Activated CD4-positive, alpha-beta T cell treated with anti-CD3 and anti-CD28 coated beads, Interleukin-2, amount 50 U/mL, for 48 hours (primary cell): ENCODE measurements at regions not wholly inside any gene's neighbourhood (a gene's known extent, or its start where the extent isn't known, plus 50 kb on each side); places are given as distances from the start of the nearest gene placed in this dataset.

Source experiments
- DNase-seq, 2 experiments: peaks; one replicate each; pipeline ENCODE4 v3.0.0-alpha.2; 2020

GRCh38 chr7:114859477-114859876 is 62.4 kb upstream of the MDFIC start:
- no peak for DNase-seq

GRCh38 chr7:114860206-114860605 is 61.7 kb upstream of the MDFIC start:
- DNase-seq = no peak

- no peak for DNase-seq
Observed at GRCh38 chr7:114862406-114862805, 59.5 kb upstream of the MDFIC start.

DNA sequence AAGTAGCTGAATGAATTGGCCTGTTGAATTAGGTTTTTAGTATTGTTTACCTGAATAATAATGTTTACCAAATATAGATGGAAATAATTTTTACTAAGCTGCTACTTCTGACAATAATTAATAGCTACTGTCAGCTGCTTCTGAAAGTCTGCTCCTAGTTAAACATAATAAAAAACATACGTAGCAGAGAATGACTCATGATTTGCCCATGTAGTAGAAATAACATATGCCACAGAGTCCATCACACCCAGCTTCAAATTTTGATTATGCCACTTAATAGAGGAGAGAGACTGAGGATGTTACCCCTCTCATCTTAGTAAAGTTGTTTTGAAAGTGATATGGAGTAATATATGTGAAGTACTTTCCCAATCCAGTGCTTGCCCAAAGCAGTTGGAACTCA is 57.6 kb upstream of the MDFIC start:
- no peak for DNase-seq

DNA sequence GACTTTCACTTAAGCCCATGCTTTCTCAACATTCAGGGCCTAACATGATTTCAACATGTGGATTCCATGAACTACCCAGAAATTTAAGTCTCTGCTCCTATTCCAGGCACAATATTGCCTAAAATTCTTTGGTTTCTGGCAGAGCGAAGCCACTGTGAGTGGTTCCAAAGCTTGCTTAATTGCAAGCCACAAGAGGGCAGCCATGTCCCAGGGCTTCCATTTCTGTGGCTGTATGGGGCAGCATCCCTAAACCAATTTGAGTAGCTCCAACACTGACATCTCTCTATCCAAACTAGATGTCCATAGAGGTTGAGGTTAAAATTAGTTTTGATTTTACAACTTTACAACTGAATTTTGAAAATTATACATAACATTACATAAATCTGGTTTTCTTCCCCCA is 56.3 kb upstream of the MDFIC start:
- peak; percentile 63 to 70 for DNase-seq
